Colonic mucosa (tissue), 4 donors: ENCODE measurements at regions not wholly inside any gene's neighbourhood (a gene's known extent, or its start where the extent isn't known, plus 50 kb on each side); places are given as distances from the start of the nearest gene placed in this dataset.

Experiments
- DNase-seq: peaks from one replicate; pipeline ENCODE4 v3.0.0-alpha.2; 2020
- H3K27ac ChIP-seq: fragments of 200-600 bp; one replicate; pipeline ENCODE4 v1.8.0; 2021
- H3K27me3 ChIP-seq: fragments of 200-600 bp; one replicate; pipeline ENCODE4 v1.8.0; 2021
- H3K36me3 ChIP-seq: fragments of 200-600 bp; one replicate; pipeline ENCODE4 v1.8.0; 2021
- H3K4me1 ChIP-seq: fragments of 200-600 bp; one replicate; pipeline ENCODE4 v1.8.0; 2021; ENCODE audit warnings: mild to moderate bottlenecking
- H3K4me3 ChIP-seq: fragments of 200-600 bp; one replicate; pipeline ENCODE4 v1.8.0; 2021
- H3K9ac ChIP-seq, 2 donors: one replicate each; pipeline ENCODE4 v1.7.0; 2013; ENCODE audit warnings: control low read depth in 2 of 2, low read depth in 2 of 2, low read length in 2 of 2
- H3K9me3 ChIP-seq: fragments of 200-600 bp; one replicate; pipeline ENCODE4 v1.8.0; 2021
- CTCF ChIP-seq: fragments of 200-600 bp; IDR thresholded peaks from one replicate; pipeline ENCODE4 v1.8.0; 2022; ENCODE audit warnings: antibody characterized with exemption, mild to moderate bottlenecking
- intact Hi-C: fragments of 100-400 bp; cut with DNase I; formaldehyde crosslinking; loops from one replicate; pipeline ENCODE4 v1.14.1; 2022
- donor health status: healthy.
- donor health status: DM: no; HTN: no; CAD: no.
- donor health status: DM: no; HTN: no; CAD: no.

GRCh38 chr2:150620416-150620815 is 132.9 kb upstream of the RND3 start:
- Histone ChIP-seq H3K27me3 (no peaks in the 10 kb centered on the region), H3K27ac (no peak overlapping the region), H3K4me3 (no peak overlapping the region), H3K36me3 (no peaks in the 10 kb centered on the region), H3K9ac (no peak overlapping the region), H3K4me1 (no peaks in the 10 kb centered on the region), H3K9me3 (no peaks in the 10 kb centered on the region)
- DNase-seq = no peak
- TF ChIP-seq CTCF = no peak
- intact Hi-C loops = no loop called here

- Histone ChIP-seq H3K9me3 (no peaks in the 10 kb centered on the region), H3K9ac (no peak overlapping the region), H3K36me3 (no peaks in the 10 kb centered on the region), H3K27ac (no peak overlapping the region), H3K4me3 (no peak overlapping the region), H3K27me3 (no peaks in the 10 kb centered on the region), H3K4me1 (no peaks in the 10 kb centered on the region)
- TF ChIP-seq CTCF = no peak
- intact Hi-C loops = no loop called here
- DNase-seq = no peak
These were observed 132.3 kb upstream of the RND3 start for GRCh38 chr2:150619607-150620330.

GRCh38 chr2:150618245-150618895 is 130.9 kb upstream of the RND3 start:
- no peaks in the 10 kb centered on the region for H3K36me3 ChIP-seq
- no peaks in the 10 kb centered on the region for H3K4me1 ChIP-seq
- H3K4me3 ChIP-seq = no peak overlapping the region
- H3K9ac ChIP-seq = no peak overlapping the region
- no peak for TF ChIP-seq CTCF
- no peak for DNase-seq
- no peaks in the 10 kb centered on the region for H3K9me3 ChIP-seq
- H3K27ac ChIP-seq = no peak overlapping the region
- intact Hi-C loops = no loop called here
- H3K27me3 ChIP-seq = no peaks in the 10 kb centered on the region

GRCh38 chr2:150617351-150617978 is 130.0 kb upstream of the RND3 start:
- Histone ChIP-seq H3K4me3 (no peak overlapping the region), H3K27me3 (no peaks in the 10 kb centered on the region), H3K9ac (no peak overlapping the region), H3K4me1 (no peaks in the 10 kb centered on the region), H3K27ac (no peak overlapping the region), H3K36me3 (no peaks in the 10 kb centered on the region), H3K9me3 (no peaks in the 10 kb centered on the region)
- intact Hi-C loops = no loop called here
- TF ChIP-seq CTCF = no peak
- no peak for DNase-seq

GRCh38 chr2:150612957-150613710 is 125.7 kb upstream of the RND3 start:
- Histone ChIP-seq H3K27me3 (no peaks in the 10 kb centered on the region), H3K4me3 (no peak overlapping the region), H3K9ac (no peak overlapping the region), H3K9me3 (no peaks in the 10 kb centered on the region), H3K27ac (no peak overlapping the region), H3K4me1 (no peaks in the 10 kb centered on the region), H3K36me3 (no peaks in the 10 kb centered on the region)
- DNase-seq = no peak
- intact Hi-C loops = loop anchor here (5.0 kb wide), 1 partner anchor 1016 kb away; no protein-coding TSS in a partner anchor
- TF ChIP-seq CTCF = no peak
